Epithelial cell of esophagus (primary cell): ENCODE measurements at regions not wholly inside any gene's neighbourhood (a gene's known extent, or its start where the extent isn't known, plus 50 kb on each side); places are given as distances from the start of the nearest gene placed in this dataset.

ENCODE experiments used
- DNase-seq: peaks from one replicate; pipeline ENCODE4 v3.0.0; 2010; ENCODE audit warnings: low read depth
- H3K4me3 ChIP-seq: 2 replicates; pipeline ENCODE4 v1.5.1; 2011; ENCODE audit warnings: mild to moderate bottlenecking, low read length, control low read depth
- CTCF ChIP-seq: IDR thresholded peaks from 2 replicates; pipeline ENCODE4 v1.5.1; 2011; ENCODE audit warnings: low read depth, mild to moderate bottlenecking, low read length, control low read depth, inconsistent platforms; ENCODE audit not compliant: insufficient read depth; ENCODE audit errors: missing control alignments

DNA sequence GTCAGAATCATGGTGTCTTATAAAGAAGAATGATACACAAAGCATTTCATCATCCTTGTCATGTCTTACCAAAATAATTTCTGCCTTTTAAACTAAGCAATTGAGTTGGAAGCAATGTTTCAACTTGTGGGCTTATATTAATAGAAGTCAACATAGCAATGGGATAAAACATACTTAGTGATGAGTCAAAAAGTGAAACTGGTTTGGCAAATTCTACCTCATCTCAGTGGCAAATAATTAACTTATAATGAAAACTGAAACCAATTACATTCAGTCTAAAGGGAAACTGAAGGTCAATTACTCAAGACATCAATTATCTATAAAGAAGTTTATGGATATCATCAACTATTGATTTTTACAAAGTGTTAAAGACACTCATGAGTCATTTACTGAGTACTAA, 463.8 kb downstream of the BMP2 start:
- peak; percentile 73 for DNase-seq
- TF ChIP-seq CTCF: no peak
- H3K4me3 ChIP-seq: no peak overlapping the region

DNA sequence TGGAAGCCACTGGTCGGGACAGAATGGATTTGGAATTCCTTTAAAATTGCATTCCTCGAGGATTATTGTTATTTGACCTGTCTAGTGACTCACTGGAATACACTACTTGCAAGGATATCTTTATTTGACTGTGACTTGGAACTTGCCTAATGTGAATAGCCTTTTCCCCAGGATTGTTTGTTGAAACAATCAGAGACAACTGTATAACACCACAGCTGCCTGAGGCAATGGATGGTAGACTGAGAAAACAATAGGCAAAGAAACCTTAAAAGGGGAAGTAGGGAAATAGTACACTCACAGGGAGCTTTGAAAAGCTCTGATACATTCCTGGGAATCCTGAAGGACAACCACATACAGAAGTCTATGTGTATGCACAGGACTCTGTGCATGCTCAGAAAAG, 465.3 kb downstream of the BMP2 start:
- peak; percentile 44 for DNase-seq

DNA sequence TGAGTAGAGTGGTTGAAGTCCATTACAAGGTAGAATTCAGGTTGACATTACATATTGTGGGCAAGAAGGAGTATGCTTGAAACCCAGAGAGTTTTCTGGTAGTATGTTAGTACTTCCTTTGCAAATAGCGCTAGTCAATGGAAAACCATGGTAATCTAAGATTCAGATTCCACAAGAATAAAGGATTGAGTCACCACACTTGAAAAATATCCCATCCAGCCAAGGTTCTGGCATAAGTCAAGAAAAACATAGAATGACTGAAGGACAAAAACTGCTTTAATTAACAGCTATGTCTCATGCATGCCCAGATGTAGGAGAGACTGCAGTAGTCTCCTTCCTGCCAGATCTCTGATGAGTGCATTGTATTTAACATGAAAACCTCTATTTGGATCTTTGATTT, 469.8 kb downstream of the BMP2 start:
- no peak overlapping the region for H3K4me3 ChIP-seq
- DNase-seq: no peak
- TF ChIP-seq CTCF: no peak

More for the DNA sequence above, 465.3 kb downstream of the BMP2 start:
- TF ChIP-seq CTCF: no peak
- no peak overlapping the region for H3K4me3 ChIP-seq

DNA sequence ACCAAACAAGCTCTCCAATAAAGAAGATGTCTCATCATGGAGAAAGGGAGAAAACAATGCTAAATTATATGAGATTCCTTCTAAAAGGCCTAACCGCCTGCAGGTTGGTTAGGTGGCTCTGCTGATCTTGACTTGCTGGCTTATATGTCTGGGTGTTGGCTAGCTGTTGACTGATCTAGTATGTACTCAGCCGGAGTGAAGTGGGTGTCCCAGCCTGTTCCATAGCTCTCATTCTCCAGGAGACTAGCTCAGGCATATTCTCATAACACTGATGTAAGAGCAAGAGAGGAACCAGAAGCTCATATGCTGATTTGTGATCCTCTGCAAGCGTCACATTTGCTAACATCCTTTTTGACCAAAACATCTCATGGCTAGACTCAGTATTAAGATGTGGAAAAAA, 473.0 kb downstream of the BMP2 start:
- no peak for DNase-seq
- TF ChIP-seq CTCF: no peak
- H3K4me3 ChIP-seq: no peak overlapping the region

DNA sequence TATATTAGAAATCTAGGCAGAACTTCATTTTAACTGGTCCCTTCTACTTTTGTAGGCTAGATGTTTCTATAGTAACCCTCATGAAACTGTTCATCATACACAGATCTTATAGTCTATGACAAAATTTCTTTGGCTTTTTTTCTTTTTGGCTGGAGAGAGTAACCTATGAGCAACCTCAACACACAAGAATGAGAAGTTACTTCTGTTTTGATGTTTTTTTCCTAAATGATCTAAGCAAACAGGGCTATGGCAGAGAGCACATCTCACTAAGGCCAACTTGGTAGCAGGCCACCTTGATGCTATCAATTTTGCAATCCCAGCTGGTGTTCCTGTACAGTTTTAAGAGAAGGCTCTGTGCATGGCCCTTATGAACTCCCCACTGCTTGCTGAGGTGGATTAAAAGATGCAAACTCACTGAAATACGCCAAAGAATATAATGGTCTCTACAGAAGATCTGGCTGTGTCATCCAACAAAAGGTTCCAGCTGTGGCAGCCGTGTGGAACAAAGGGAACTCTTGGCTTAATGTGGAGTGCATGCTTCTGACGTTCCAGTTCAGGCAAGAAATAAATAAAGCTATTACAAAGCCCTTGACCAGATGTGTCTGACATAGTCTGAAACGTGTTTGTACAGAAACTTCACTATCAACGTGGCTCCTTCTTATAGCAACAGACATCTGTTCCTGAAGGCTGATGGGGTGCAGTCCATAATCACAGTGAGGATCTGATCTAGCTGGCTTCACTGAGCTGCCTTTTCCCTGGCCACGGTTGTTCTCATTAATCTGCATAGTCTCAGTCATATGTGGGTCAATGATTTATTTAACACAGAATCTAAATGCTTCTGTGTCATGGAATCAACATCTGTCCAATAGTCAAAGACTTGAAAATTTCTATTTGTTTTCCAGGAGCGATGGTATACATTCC, 481.1 kb downstream of the BMP2 start:
- TF ChIP-seq CTCF: no peak
- no peak overlapping the region for H3K4me3 ChIP-seq
- DNase-seq: no peak

DNA sequence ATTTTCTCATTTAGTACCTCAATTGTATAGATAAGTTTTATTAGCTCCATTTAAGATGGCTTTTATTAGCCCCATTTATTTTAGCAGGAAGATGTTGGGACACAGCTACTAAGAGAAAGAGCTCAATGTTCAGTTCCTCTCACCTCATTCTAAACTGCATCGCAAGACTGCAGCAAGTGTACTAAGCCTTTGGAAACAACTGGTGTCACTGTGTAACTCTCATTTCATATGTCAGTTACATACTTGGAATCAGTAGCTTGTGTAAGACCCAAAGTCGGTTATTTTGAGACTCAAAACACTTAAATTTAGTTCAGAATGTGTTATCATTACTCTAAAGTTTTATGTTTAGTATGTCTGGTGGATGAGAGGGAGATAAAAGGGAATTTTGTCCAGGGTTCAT, 482.9 kb downstream of the BMP2 start:
- H3K4me3 ChIP-seq: no peak overlapping the region
- no peak for TF ChIP-seq CTCF
- no peak for DNase-seq

DNA sequence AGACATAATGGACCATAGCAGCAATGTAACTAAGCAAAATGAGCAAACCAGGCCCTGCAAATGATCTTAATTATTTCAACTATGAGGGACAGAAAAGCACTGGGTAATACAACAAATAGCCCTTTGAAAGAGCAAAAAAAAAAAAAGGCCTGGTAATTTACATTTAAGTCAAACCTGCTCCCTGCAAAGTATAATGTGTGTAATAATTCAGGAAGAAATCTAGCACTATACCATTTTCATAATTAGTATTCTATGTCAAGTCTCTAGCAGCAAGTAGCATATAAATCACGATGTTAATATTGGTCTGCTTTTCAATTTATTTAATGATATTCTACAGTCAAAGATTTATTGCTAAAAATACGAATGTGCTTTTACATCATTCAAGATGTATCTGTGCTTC, 489.6 kb downstream of the BMP2 start:
- no peak overlapping the region for H3K4me3 ChIP-seq
- DNase-seq: no peak
- no peak for TF ChIP-seq CTCF
